ENCODE measurements at regions not wholly inside any gene's neighbourhood (a gene's known extent, or its start where the extent isn't known, plus 50 kb on each side); places are given as distances from the start of the nearest gene placed in this dataset.

- TF ChIP-seq MAX (IDR thresholded peaks at IDR 0.05; ENCODE audit: low read depth, low read length) (no peak), EZH2 (IDR thresholded peaks at IDR 0.05; ENCODE audit: borderline replicate concordance, control insufficient read depth, low read depth, low read length) (no peak), CTCF (IDR thresholded peaks at IDR 0.05 in 2 of 3, conservative IDR thresholded peaks at IDR 0.05 in 1 of 3; ENCODE audit: control insufficient read depth in 2 of 3, extremely low read depth in 1 of 3, insufficient read depth in 1 of 3, low read depth in 3 of 3, low read length in 3 of 3) (no peak), POLR2A (IDR thresholded peaks at IDR 0.05; ENCODE audit: low read depth, low read length) (no peak), SP1 (IDR thresholded peaks at IDR 0.05; ENCODE audit: low read depth, low read length) (no peak), RFX5 (IDR thresholded peaks at IDR 0.05; ENCODE audit: low read depth, low read length) (no peak), SREBF2 (IDR thresholded peaks at IDR 0.05; ENCODE audit: low read length) (no peak), BCL3 (IDR thresholded peaks at IDR 0.05; ENCODE audit: borderline replicate concordance, insufficient read depth, low read depth, low read length, poor library complexity, severe bottlenecking) (no peak), USF2 (IDR thresholded peaks at IDR 0.05; ENCODE audit: borderline replicate concordance, low read depth, low read length) (no peak), PKNOX1 (IDR thresholded peaks at IDR 0.05) (no peak)
Measured at GRCh38 chr13:33426131-33426530, 140.6 kb upstream of the STARD13 start.

All from GM12878 (cell line).